ENCODE measurements at regions not wholly inside any gene's neighbourhood (a gene's known extent, or its start where the extent isn't known, plus 50 kb on each side); places are given as distances from the start of the nearest gene placed in this dataset.

DNA sequence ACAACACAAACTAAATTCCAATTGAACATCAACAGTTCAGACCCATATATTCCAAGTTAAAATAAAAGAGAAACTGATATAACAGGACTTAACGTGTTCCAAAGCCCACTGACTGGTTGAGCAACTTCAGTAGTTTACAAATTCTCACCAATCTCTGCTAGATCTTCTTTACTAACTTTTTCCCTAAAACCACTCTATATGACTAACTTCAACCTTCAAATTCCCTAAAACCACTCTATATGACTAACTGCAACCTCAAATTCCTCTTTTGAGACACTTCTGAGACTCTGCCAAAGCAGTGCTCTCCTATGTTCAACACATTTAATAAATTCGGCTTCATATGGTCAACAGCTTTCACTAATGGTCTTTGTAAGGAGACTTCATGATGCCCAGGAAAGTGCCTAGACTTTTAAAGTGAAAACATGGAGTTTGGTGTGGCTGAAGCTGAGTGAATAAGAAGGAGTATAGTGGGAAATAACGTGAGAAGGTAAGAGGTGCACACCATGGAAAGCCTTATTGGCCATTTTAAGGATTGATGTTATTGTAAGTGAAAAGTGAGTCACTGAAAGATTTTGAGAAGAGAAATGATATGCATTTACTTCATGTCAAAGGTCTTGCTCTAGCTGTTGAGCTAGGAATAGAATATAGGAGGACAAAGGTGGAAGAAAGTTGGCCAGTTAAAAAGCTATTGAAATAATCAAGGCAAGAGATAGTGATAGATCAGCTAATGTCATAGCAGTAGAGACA is 134.0 kb upstream of the HCRTR2 start:
- DNase-seq (ENCODE audit: low spot score), result no peak
- WGBS, result 66% methylated on average over 3 of the region's 3 CpGs

More for the DNA sequence above, 134.0 kb upstream of the HCRTR2 start:
- H3K27ac ChIP-seq (ENCODE audit: low read depth in 1 of 2, low read length in 2 of 2), result no peak overlapping the region
- no peaks in the 10 kb centered on the region for H3K9me3 ChIP-seq (ENCODE audit: control insufficient read depth in 4 of 4, low read length in 3 of 4)
- no peaks in the 10 kb centered on the region for H3K4me1 ChIP-seq (ENCODE audit: control insufficient read depth in 4 of 4, insufficient read depth in 4 of 4, low read length in 3 of 4)
- no peaks in the 10 kb centered on the region for H3K36me3 ChIP-seq (ENCODE audit: control insufficient read depth in 4 of 4, insufficient read depth in 3 of 4, low read depth in 1 of 4, low read length in 3 of 4)
- H3K27me3 ChIP-seq (ENCODE audit: control insufficient read depth in 4 of 4, insufficient read depth in 4 of 4, low read length in 3 of 4), result peaks cover 0 to 2% (median 0%) of the 10 kb centered on the region in 4 donors
- TF ChIP-seq GABPA (IDR thresholded peaks at IDR 0.05 in 1 of 2, conservative IDR thresholded peaks at IDR 0.05 in 1 of 2) (no peak), HNF4A (conservative IDR thresholded peaks at IDR 0.05) (no peak), FOXA2 (IDR thresholded peaks at IDR 0.05) (no peak), JUND (IDR thresholded peaks at IDR 0.05) (no peak), FOXA1 (IDR thresholded peaks at IDR 0.05) (no peak), HNF4G (IDR thresholded peaks at IDR 0.05) (no peak), EGR1 (IDR thresholded peaks at IDR 0.05; ENCODE audit: low read depth in 2 of 2) (no peak)
- TF ChIP-seq, protein P1, sequence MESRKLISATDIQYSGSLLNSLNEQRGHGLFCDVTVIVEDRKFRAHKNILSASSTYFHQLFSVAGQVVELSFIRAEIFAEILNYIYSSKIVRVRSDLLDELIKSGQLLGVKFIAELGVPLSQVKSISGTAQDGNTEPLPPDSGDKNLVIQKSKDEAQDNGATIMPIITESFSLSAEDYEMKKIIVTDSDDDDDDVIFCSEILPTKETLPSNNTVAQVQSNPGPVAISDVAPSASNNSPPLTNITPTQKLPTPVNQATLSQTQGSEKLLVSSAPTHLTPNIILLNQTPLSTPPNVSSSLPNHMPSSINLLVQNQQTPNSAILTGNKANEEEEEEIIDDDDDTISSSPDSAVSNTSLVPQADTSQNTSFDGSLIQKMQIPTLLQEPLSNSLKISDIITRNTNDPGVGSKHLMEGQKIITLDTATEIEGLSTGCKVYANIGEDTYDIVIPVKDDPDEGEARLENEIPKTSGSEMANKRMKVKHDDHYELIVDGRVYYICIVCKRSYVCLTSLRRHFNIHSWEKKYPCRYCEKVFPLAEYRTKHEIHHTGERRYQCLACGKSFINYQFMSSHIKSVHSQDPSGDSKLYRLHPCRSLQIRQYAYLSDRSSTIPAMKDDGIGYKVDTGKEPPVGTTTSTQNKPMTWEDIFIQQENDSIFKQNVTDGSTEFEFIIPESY (IDR thresholded peaks at IDR 0.05), result no peak
- TF ChIP-seq, protein P2, sequence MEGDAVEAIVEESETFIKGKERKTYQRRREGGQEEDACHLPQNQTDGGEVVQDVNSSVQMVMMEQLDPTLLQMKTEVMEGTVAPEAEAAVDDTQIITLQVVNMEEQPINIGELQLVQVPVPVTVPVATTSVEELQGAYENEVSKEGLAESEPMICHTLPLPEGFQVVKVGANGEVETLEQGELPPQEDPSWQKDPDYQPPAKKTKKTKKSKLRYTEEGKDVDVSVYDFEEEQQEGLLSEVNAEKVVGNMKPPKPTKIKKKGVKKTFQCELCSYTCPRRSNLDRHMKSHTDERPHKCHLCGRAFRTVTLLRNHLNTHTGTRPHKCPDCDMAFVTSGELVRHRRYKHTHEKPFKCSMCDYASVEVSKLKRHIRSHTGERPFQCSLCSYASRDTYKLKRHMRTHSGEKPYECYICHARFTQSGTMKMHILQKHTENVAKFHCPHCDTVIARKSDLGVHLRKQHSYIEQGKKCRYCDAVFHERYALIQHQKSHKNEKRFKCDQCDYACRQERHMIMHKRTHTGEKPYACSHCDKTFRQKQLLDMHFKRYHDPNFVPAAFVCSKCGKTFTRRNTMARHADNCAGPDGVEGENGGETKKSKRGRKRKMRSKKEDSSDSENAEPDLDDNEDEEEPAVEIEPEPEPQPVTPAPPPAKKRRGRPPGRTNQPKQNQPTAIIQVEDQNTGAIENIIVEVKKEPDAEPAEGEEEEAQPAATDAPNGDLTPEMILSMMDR (IDR thresholded peaks at IDR 0.05; ENCODE audit: low read depth, low read length, missing input control), result no peak
- TF ChIP-seq, protein P3, sequence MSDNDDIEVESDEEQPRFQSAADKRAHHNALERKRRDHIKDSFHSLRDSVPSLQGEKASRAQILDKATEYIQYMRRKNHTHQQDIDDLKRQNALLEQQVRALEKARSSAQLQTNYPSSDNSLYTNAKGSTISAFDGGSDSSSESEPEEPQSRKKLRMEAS (IDR thresholded peaks at IDR 0.05), result no peak
- TF ChIP-seq, protein P4, sequence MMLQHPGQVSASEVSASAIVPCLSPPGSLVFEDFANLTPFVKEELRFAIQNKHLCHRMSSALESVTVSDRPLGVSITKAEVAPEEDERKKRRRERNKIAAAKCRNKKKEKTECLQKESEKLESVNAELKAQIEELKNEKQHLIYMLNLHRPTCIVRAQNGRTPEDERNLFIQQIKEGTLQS (IDR thresholded peaks at IDR 0.05), result no peak
- TF ChIP-seq, protein P5, sequence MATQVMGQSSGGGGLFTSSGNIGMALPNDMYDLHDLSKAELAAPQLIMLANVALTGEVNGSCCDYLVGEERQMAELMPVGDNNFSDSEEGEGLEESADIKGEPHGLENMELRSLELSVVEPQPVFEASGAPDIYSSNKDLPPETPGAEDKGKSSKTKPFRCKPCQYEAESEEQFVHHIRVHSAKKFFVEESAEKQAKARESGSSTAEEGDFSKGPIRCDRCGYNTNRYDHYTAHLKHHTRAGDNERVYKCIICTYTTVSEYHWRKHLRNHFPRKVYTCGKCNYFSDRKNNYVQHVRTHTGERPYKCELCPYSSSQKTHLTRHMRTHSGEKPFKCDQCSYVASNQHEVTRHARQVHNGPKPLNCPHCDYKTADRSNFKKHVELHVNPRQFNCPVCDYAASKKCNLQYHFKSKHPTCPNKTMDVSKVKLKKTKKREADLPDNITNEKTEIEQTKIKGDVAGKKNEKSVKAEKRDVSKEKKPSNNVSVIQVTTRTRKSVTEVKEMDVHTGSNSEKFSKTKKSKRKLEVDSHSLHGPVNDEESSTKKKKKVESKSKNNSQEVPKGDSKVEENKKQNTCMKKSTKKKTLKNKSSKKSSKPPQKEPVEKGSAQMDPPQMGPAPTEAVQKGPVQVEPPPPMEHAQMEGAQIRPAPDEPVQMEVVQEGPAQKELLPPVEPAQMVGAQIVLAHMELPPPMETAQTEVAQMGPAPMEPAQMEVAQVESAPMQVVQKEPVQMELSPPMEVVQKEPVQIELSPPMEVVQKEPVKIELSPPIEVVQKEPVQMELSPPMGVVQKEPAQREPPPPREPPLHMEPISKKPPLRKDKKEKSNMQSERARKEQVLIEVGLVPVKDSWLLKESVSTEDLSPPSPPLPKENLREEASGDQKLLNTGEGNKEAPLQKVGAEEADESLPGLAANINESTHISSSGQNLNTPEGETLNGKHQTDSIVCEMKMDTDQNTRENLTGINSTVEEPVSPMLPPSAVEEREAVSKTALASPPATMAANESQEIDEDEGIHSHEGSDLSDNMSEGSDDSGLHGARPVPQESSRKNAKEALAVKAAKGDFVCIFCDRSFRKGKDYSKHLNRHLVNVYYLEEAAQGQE (IDR thresholded peaks at IDR 0.05), result no peak
- no peak overlapping the region for H3K4me3 ChIP-seq (ENCODE audit: low read depth in 1 of 3, low read length in 3 of 3)
- no peak overlapping the region for H3K9ac ChIP-seq (ENCODE audit: low read depth in 1 of 2, low read length in 2 of 2)
